Thoracic aorta (tissue), 2 donors: ENCODE measurements at regions not wholly inside any gene's neighbourhood (a gene's known extent, or its start where the extent isn't known, plus 50 kb on each side); places are given as distances from the start of the nearest gene placed in this dataset.

ENCODE experiments used
- ATAC-seq: fragments of 150-250 bp; one replicate; pipeline ENCODE4 v1.8.0; 2017; ENCODE audit warnings: low read depth; ENCODE audit not compliant: insufficient number of reproducible peaks, low FRiP score
- DNase-seq: peaks from one replicate; pipeline ENCODE4 v3.0.0-alpha.2; 2020; ENCODE audit warnings: low spot score
- H3K27ac ChIP-seq, 2 donors: fragments of 200-600 bp; sonication (generic); 1 replicate in 1 of 2; 2 replicates in 1 of 2; pipeline ENCODE4 v1.5.1; 2016; ENCODE audit warnings: mild to moderate bottlenecking in 2 of 2, moderate library complexity in 2 of 2
- H3K27me3 ChIP-seq: fragments of 200-600 bp; sonication (generic); replicated peaks from 2 replicates; pipeline ENCODE4 v1.6.0; 2016; ENCODE audit warnings: mild to moderate bottlenecking; ENCODE audit not compliant: insufficient read depth
- H3K36me3 ChIP-seq: fragments of 200-600 bp; sonication (generic); one replicate; pipeline ENCODE4 v1.5.1; 2016
- H3K4me1 ChIP-seq, 2 donors: fragments of 200-600 bp; sonication (generic); 1 replicate in 1 of 2; 2 replicates in 1 of 2; pipeline versions ENCODE4 v1.5.1 to v1.6.0; 2016; ENCODE audit warnings: low read depth in 2 of 2, mild to moderate bottlenecking in 1 of 2; ENCODE audit not compliant: control insufficient read depth in 1 of 2
- H3K4me3 ChIP-seq: fragments of 200-600 bp; sonication (generic); 2 replicates; pipeline ENCODE4 v1.5.1; 2016; ENCODE audit warnings: mild to moderate bottlenecking
- H3K9me3 ChIP-seq: fragments of 200-600 bp; sonication (generic); 2 replicates; pipeline ENCODE4 v1.5.1; 2016
- TF ChIP-seq, protein P1 (sequence below): fragments of 200-600 bp; sonication (generic); IDR thresholded peaks from one replicate; pipeline ENCODE4 v1.5.1; 2019; ENCODE audit warnings: antibody characterized with exemption

DNA sequence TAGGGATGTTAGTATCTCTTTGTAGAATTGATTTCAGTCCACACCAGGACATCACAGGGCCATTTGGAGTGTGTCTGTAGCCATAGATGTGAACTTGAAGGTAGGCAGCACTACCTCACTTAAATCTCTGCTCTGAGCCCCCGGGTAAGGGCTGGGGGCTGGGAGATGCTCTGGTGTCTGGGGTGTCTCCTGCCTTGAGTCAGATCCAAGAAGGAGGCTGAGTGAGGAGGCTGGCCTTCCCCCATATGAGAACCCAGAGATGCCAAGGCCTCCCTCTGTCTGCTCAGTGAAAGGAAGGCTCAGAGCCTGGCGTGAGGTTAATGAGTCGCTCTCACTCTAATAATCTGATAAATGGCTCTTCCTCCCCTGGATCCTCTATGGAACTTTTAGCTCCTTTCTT, 161.6 kb downstream of the ACTL8 start:
- no peaks in the 10 kb centered on the region for H3K9me3 ChIP-seq
- ATAC-seq (no peak), DNase-seq (no peak)
- no peak overlapping the region for H3K4me3 ChIP-seq
- TF ChIP-seq, protein P1, sequence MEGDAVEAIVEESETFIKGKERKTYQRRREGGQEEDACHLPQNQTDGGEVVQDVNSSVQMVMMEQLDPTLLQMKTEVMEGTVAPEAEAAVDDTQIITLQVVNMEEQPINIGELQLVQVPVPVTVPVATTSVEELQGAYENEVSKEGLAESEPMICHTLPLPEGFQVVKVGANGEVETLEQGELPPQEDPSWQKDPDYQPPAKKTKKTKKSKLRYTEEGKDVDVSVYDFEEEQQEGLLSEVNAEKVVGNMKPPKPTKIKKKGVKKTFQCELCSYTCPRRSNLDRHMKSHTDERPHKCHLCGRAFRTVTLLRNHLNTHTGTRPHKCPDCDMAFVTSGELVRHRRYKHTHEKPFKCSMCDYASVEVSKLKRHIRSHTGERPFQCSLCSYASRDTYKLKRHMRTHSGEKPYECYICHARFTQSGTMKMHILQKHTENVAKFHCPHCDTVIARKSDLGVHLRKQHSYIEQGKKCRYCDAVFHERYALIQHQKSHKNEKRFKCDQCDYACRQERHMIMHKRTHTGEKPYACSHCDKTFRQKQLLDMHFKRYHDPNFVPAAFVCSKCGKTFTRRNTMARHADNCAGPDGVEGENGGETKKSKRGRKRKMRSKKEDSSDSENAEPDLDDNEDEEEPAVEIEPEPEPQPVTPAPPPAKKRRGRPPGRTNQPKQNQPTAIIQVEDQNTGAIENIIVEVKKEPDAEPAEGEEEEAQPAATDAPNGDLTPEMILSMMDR, result no peak
- peaks cover 3% of the 10 kb centered on the region for H3K27me3 ChIP-seq
- no peaks in the 10 kb centered on the region for H3K36me3 ChIP-seq
- H3K4me1 ChIP-seq, result no peaks in the 10 kb centered on the region
- H3K27ac ChIP-seq, result no peak overlapping the region

- H3K36me3 ChIP-seq, result no peaks in the 10 kb centered on the region
- DNase-seq (no peak), ATAC-seq (no peak)
- no peaks in the 10 kb centered on the region for H3K9me3 ChIP-seq
- H3K4me1 ChIP-seq, result no peaks in the 10 kb centered on the region
- no peak overlapping the region for H3K27ac ChIP-seq
- TF ChIP-seq, protein P1, result no peak
- peaks cover 3% of the 10 kb centered on the region for H3K27me3 ChIP-seq
- H3K4me3 ChIP-seq, result no peak overlapping the region
Measured at GRCh38 chr1:17919525-17920439, 164.6 kb downstream of the ACTL8 start.

- Histone ChIP-seq H3K4me1 (peaks cover 0 to 4% of the 10 kb centered on the region in 2 donors), H3K36me3 (no peaks in the 10 kb centered on the region), H3K27me3 (no peaks in the 10 kb centered on the region), H3K27ac (no peak overlapping the region), H3K4me3 (no peak overlapping the region), H3K9me3 (no peaks in the 10 kb centered on the region)
- DNase-seq (no peak), ATAC-seq (no peak)
- TF ChIP-seq, protein P1, result no peak
Measured at GRCh38 chr1:17920881-17921640, 165.9 kb downstream of the ACTL8 start.

DNA sequence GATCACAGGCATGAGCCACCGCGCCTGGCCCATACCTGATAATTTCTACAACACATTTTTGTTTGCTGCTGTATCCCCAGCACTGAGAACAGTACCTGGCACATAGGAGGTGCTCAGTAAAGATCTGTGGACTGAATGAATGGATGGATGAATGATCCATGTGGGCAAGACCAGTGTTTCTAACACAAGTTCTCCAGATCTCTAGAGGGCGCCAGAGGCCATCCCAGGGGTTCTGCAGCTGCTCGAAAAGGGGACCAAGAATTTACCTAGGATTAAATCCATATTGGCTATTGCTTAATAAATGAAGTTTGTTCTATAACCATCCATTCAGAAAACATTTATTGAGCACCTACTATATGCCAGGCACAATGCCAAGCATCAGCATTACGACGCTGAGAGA, 167.7 kb downstream of the ACTL8 start:
- H3K4me3 ChIP-seq, result no peak overlapping the region
- DNase-seq (no peak), ATAC-seq (no peak)
- TF ChIP-seq, protein P1, result no peak
- H3K27me3 ChIP-seq, result no peaks in the 10 kb centered on the region
- peaks cover 0 to 4% of the 10 kb centered on the region in 2 donors for H3K4me1 ChIP-seq
- no peaks in the 10 kb centered on the region for H3K9me3 ChIP-seq
- H3K36me3 ChIP-seq, result no peaks in the 10 kb centered on the region
- no peak overlapping the region for H3K27ac ChIP-seq

- ATAC-seq (no peak), DNase-seq (no peak)
- Histone ChIP-seq H3K4me1 (peaks cover 0 to 4% of the 10 kb centered on the region in 2 donors), H3K36me3 (no peaks in the 10 kb centered on the region), H3K4me3 (no peak overlapping the region), H3K27me3 (no peaks in the 10 kb centered on the region), H3K9me3 (no peaks in the 10 kb centered on the region), H3K27ac (no peak overlapping the region)
- TF ChIP-seq, protein P1, result no peak
Measured at GRCh38 chr1:17923666-17924065, 168.5 kb downstream of the ACTL8 start.
